K562 (cell line): ENCODE measurements at regions not wholly inside any gene's neighbourhood (a gene's known extent, or its start where the extent isn't known, plus 50 kb on each side); places are given as distances from the start of the nearest gene placed in this dataset.

ENCODE experiments used
- COPS2 ChIP-seq: fragments of 450-650 bp; conservative IDR thresholded peaks from 2 replicates; pipeline ENCODE4 v1.6.1; 2016; ENCODE audit warnings: mild to moderate bottlenecking, moderate library complexity
- DMBX1 ChIP-seq: fragments of 250-450 bp; sonication (Bioruptor Pico); IDR thresholded peaks from 2 replicates; pipeline ENCODE4 v1.8.0; 2022; ENCODE audit warnings: inconsistent platforms, mild to moderate bottlenecking, moderate library complexity, borderline replicate concordance
- ELF2 ChIP-seq: fragments of 250-450 bp; sonication (Bioruptor Pico); IDR thresholded peaks from 2 replicates; pipeline ENCODE4 v1.5.0; 2021; ENCODE audit warnings: mild to moderate bottlenecking
- ELF4 ChIP-seq: fragments of 450-650 bp; formaldehyde crosslinking; IDR thresholded peaks from 2 replicates; pipeline ENCODE4 v1.4.0; 2022; ENCODE audit warnings: missing genetic modification characterization
- FOXM1 ChIP-seq, 2 experiments: fragments of 450-650 bp in 1 of 2; sonication (generic) in 1 of 2; formaldehyde crosslinking in 1 of 2; IDR thresholded peaks; 2 replicates each; pipeline versions ENCODE4 v1.6.1 to v1.9.0; 2017 to 2022; ENCODE audit warnings: low read depth in 2 of 2, mild to moderate bottlenecking in 2 of 2, missing genetic modification reagents in 1 of 2, moderate library complexity in 1 of 2
- HDAC2 ChIP-seq: fragments of 450-650 bp; IDR thresholded peaks from 2 replicates; pipeline ENCODE4 v1.6.1; 2016; ENCODE audit warnings: mild to moderate bottlenecking
- IFI16 ChIP-seq: fragments of 250-450 bp; sonication (Bioruptor Pico); IDR thresholded peaks from 2 replicates; pipeline ENCODE4 v2.1.2; 2022; ENCODE audit warnings: mild to moderate bottlenecking, inconsistent platforms
- LEF1 ChIP-seq: fragments of 450-650 bp; IDR thresholded peaks from 2 replicates; pipeline ENCODE4 v1.6.1; 2016; ENCODE audit warnings: mild to moderate bottlenecking
- MAZ ChIP-seq, 2 experiments: fragments of 450-650 bp in 1 of 2; sonication (generic) in 1 of 2; formaldehyde crosslinking; IDR thresholded peaks in 1 of 2; conservative IDR thresholded peaks in 1 of 2; 2 replicates each; pipeline versions ENCODE4 v1.4.0 to v1.5.0; 2020; ENCODE audit warnings: mild to moderate bottlenecking in 1 of 2, missing genetic modification reagents in 1 of 2
- NCOA2 ChIP-seq, 2 experiments: fragments of 450-650 bp; IDR thresholded peaks; 2 replicates each; pipeline ENCODE4 v1.6.1; 2018; ENCODE audit warnings: mild to moderate bottlenecking in 2 of 2, moderate library complexity in 1 of 2; ENCODE audit not compliant: partially characterized antibody in 2 of 2
- NFYB ChIP-seq: IDR thresholded peaks from 2 replicates; pipeline ENCODE4 v1.6.1; 2011; ENCODE audit warnings: mild to moderate bottlenecking, moderate library complexity; ENCODE audit not compliant: insufficient read length; ENCODE audit errors: extremely low read depth
- NR4A1 ChIP-seq, 2 experiments: fragments of 250-450 bp in 1 of 2; fragments of 450-650 bp in 1 of 2; sonication (Bioruptor Pico) in 1 of 2; IDR thresholded peaks; 2 replicates each; pipeline versions ENCODE4 v1.4.0 to v1.6.1; 2016 to 2020; ENCODE audit warnings: mild to moderate bottlenecking in 2 of 2, missing compliant biosample characterization in 1 of 2, missing genetic modification characterization in 1 of 2, moderate library complexity in 1 of 2
- OTX1 ChIP-seq: fragments of 450-650 bp; formaldehyde crosslinking; IDR thresholded peaks from 2 replicates; pipeline ENCODE4 v1.4.0; 2022; ENCODE audit warnings: mild to moderate bottlenecking
- SETDB1 ChIP-seq: IDR thresholded peaks from one replicate; pipeline ENCODE4 v1.6.1; 2012; ENCODE audit warnings: low read length, control low read depth, inconsistent platforms
- SIN3A ChIP-seq, 2 experiments: fragments of 150-350 bp in 1 of 2; IDR thresholded peaks; 2 replicates each; pipeline ENCODE4 v1.6.1; 2011 to 2016; ENCODE audit warnings: borderline replicate concordance in 2 of 2, low read depth in 2 of 2, low read length in 2 of 2, mild to moderate bottlenecking in 2 of 2, moderate library complexity in 2 of 2; ENCODE audit not compliant: control insufficient read depth in 1 of 2
- SMAD1 ChIP-seq: fragments of 150-350 bp; IDR thresholded peaks from 2 replicates; pipeline ENCODE4 v1.6.1; 2014; ENCODE audit warnings: low read length, low read depth; ENCODE audit not compliant: partially characterized antibody
- TEAD2 ChIP-seq: fragments of 450-650 bp; IDR thresholded peaks from 2 replicates; pipeline ENCODE4 v1.6.1; 2016; ENCODE audit warnings: missing genetic modification characterization, control low read depth, missing compliant biosample characterization
- WHSC1 ChIP-seq: IDR thresholded peaks from one replicate; pipeline ENCODE4 v1.6.1; 2012; ENCODE audit warnings: low read length, control low read depth, inconsistent platforms
- ZKSCAN1 ChIP-seq: fragments of 150-350 bp; IDR thresholded peaks from 2 replicates; pipeline ENCODE4 v1.6.1; 2016; ENCODE audit warnings: low read depth, low read length
- ZNF124 ChIP-seq: sonication (generic); formaldehyde crosslinking; IDR thresholded peaks from 2 replicates; pipeline ENCODE4 v1.8.1; 2022; ENCODE audit warnings: missing genetic modification reagents
- ZNF184 ChIP-seq: sonication (generic); formaldehyde crosslinking; IDR thresholded peaks from 2 replicates; pipeline ENCODE4 v1.5.0; 2020; ENCODE audit warnings: missing genetic modification reagents
- ZNF23 ChIP-seq: fragments of 250-450 bp; sonication (Bioruptor Pico); IDR thresholded peaks from 2 replicates; pipeline ENCODE4 v1.4.0; 2020; ENCODE audit warnings: mild to moderate bottlenecking
- TF ChIP-seq, protein P1 (sequence below): sonication (generic); formaldehyde crosslinking; IDR thresholded peaks from 2 replicates; pipeline ENCODE4 v1.8.1; 2022; ENCODE audit warnings: missing genetic modification reagents
- TF ChIP-seq, protein P2 (sequence below): sonication (generic); formaldehyde crosslinking; IDR thresholded peaks from 2 replicates; pipeline ENCODE4 v1.8.1; 2023; ENCODE audit warnings: mild to moderate bottlenecking, missing genetic modification reagents
- TF ChIP-seq, protein P3 (sequence below): fragments of 450-650 bp; IDR thresholded peaks from 2 replicates; pipeline ENCODE4 v1.6.1; 2018; ENCODE audit warnings: mild to moderate bottlenecking, low read depth; ENCODE audit not compliant: partially characterized antibody

DNA sequence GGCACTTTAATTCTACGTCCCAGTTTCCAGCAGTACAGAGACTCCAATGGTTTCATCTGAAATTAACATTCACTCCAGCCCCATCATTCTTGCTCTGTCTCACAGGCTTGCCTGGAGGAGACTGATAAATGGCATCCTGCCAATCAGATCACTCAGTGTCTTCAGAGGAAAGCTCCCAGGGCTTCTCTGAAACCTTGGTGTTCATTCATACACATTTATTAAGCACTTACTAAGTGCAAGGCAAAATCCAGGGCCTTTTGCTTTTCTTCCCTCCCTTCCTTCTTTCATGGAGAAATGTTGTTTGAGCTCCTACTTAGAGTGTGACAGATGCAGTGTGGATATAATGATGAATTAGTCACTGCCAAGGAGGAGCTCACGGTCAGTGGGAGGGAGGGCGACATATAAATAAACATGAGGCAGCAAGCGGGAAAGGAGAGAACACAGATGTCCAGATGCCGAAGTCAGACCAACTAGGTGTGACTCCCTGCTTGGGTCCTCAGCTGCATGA lies 106.7 kb upstream of the DTNBP1 start (continued):
- TF ChIP-seq NR4A1 (CRISPR knock-in tag; IDR thresholded peaks at IDR 0.05) (no peak), NR4A1 (tag; IDR thresholded peaks at IDR 0.05) (no peak), OTX1 (CRISPR knock-in tag) (no peak), ELF2 (CRISPR knock-in tag) (no peak), HDAC2 (0 out of 2 replicates have a peak, but pooled peaks have one; percentile 30), LEF1 (no peak), SIN3A (IDR thresholded peaks at IDR 0.05; ENCODE audit: borderline replicate concordance in 2 of 2, control insufficient read depth in 1 of 2, low read depth in 2 of 2, low read length in 2 of 2) (no peak), FOXM1 (IDR thresholded peaks at IDR 0.05; ENCODE audit: low read depth) (no peak), FOXM1 (CRISPR knock-in tag; IDR thresholded peaks at IDR 0.05; ENCODE audit: low read depth) (no peak), ELF4 (CRISPR knock-in tag) (no peak), SMAD1 (no peak), MAZ (CRISPR knock-in tag; conservative IDR thresholded peaks at IDR 0.05 in 1 of 2, IDR thresholded peaks at IDR 0.05 in 1 of 2) (no peak), NCOA2 (IDR thresholded peaks at IDR 0.05; ENCODE audit: partially characterized antibody in 2 of 2) (no peak), ZNF124 (CRISPR knock-in tag) (no peak), DMBX1 (CRISPR knock-in tag) (no peak), TEAD2 (tag) (no peak), SETDB1 (no peak), WHSC1 (no peak), NFYB (no peak), ZKSCAN1 (no peak), COPS2 (no peak), ZNF23 (no peak), IFI16 (CRISPR knock-in tag) (no peak), ZNF184 (CRISPR knock-in tag) (no peak)
- TF ChIP-seq, protein P1, sequence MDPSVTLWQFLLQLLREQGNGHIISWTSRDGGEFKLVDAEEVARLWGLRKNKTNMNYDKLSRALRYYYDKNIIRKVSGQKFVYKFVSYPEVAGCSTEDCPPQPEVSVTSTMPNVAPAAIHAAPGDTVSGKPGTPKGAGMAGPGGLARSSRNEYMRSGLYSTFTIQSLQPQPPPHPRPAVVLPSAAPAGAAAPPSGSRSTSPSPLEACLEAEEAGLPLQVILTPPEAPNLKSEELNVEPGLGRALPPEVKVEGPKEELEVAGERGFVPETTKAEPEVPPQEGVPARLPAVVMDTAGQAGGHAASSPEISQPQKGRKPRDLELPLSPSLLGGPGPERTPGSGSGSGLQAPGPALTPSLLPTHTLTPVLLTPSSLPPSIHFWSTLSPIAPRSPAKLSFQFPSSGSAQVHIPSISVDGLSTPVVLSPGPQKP (CRISPR knock-in tag) = no peak
- TF ChIP-seq, protein P2, sequence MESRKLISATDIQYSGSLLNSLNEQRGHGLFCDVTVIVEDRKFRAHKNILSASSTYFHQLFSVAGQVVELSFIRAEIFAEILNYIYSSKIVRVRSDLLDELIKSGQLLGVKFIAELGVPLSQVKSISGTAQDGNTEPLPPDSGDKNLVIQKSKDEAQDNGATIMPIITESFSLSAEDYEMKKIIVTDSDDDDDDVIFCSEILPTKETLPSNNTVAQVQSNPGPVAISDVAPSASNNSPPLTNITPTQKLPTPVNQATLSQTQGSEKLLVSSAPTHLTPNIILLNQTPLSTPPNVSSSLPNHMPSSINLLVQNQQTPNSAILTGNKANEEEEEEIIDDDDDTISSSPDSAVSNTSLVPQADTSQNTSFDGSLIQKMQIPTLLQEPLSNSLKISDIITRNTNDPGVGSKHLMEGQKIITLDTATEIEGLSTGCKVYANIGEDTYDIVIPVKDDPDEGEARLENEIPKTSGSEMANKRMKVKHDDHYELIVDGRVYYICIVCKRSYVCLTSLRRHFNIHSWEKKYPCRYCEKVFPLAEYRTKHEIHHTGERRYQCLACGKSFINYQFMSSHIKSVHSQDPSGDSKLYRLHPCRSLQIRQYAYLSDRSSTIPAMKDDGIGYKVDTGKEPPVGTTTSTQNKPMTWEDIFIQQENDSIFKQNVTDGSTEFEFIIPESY = no peak
- TF ChIP-seq, protein P3, sequence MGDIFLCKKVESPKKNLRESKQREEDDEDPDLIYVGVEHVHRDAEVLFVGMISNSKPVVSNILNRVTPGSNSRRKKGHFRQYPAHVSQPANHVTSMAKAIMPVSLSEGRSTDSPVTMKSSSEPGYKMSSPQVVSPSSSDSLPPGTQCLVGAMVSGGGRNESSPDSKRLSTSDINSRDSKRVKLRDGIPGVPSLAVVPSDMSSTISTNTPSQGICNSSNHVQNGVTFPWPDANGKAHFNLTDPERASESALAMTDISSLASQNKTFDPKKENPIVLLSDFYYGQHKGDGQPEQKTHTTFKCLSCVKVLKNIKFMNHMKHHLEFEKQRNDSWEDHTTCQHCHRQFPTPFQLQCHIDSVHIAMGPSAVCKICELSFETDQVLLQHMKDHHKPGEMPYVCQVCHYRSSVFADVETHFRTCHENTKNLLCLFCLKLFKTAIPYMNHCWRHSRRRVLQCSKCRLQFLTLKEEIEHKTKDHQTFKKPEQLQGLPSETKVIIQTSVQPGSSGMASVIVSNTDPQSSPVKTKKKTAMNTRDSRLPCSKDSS = no peak
